ENCODE measurements at regions not wholly inside any gene's neighbourhood (a gene's known extent, or its start where the extent isn't known, plus 50 kb on each side); places are given as distances from the start of the nearest gene placed in this dataset.
"Not testable (repeated sequence)": the region's sequence is repeated elsewhere in the genome, so short reads cannot be mapped to it uniquely, and the experiment has no call there.

DNA sequence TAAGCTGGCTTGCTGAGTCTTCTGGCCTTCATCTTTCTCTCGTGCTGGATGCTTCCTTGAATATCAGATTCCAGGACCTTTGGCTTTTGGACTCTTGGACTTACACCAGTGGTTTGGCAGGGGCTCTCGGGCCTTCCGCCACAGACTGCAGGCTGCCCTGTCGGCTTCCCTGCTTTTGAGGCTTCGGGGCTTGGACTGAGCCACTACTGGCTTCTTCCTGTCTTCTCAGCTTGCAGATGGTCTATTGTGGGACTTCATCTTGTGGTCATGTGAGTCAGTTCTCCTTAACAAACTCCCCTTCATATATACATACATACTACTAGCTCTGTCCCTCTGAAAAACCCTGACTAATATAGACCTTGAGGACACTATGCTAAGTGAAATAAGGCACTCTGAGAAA lies 78.3 kb upstream of the SSBP2 start:
- DNase-seq (ENCODE audit: low read depth in 3 of 3): no peak

DNA sequence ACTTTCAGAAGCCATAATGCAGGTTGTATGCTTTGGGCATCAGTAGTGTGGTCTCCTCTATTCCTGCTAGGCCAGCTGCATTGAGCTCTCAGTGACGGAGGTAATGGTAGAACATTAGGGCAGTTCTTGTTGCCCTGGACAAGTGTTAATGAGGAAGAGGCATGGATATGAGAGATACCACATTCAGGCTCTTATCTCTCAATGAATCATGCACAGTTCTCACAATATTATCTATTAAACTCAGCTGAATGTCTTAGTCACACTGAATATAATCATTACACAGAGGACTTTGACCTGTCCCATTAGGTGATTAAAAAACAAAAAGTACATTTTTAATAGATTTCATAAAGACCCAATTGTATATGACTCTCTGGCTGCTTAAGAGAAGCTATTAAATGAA lies 76.6 kb upstream of the SSBP2 start:
- no peak for DNase-seq (ENCODE audit: low read depth in 3 of 3)

DNA sequence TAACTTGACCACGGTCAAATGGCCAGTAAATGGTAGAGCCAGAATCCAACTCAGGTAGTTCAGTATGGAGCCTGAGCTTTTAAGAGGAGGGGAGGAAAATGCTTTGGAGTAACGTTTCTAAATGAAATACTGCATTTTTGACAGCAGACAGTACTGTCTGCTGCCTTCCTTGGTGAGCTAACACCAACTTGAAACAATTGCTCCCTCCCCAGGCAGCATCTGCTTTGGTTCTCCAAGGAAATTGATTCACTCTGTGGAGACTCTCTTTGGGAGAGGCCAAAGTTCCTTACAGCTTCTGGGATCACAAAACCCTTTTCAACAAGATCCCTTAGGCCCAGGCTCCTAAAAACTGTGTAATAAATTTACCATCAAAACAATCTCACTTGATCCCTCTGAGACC lies 75.2 kb upstream of the SSBP2 start:
- DNase-seq (ENCODE audit: low read depth in 3 of 3): no peak

DNA sequence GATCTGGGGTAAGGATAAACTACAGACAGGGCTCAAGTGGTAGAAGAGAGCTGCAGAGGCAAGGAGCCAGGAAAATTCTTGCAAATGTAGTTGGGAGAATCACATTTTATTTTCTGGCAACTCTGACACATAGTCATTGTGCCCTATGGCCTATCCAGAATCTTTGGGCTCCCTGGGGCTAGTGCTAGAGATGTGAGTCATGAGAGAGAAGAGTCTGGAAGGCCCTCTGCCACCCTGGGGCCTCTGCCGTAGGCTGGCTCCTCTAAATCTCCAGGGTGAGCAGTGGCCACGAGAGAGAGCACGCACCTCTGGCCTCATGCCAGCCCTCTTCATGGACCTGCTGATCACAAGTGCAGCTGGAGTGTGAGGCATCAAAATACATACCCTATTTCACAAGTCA lies 74.3 kb upstream of the SSBP2 start:
- DNase-seq (ENCODE audit: low read depth in 3 of 3): no peak

DNA sequence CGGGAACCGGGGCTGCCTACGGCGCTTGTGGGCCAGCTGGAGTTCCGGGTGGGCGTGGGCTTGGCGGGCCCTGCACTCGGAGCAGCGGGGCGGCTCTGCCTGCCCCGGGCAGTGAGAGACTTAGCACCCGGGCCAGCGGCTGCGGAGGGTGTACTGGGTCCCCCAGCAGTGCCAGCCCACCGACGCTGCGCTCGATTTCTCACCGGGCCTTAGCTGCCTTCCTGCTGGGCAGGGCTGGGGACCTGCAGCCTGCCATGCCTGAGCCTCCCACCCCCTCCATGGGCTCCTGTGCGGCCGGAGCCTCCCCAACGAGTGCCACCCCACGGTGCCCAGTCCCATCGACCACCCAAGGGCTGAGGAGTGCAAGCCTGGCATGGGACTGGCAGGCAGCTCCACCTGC lies 72.8 kb upstream of the SSBP2 start:
- not testable (repeated sequence) for DNase-seq (ENCODE audit: low read depth in 3 of 3)

DNA sequence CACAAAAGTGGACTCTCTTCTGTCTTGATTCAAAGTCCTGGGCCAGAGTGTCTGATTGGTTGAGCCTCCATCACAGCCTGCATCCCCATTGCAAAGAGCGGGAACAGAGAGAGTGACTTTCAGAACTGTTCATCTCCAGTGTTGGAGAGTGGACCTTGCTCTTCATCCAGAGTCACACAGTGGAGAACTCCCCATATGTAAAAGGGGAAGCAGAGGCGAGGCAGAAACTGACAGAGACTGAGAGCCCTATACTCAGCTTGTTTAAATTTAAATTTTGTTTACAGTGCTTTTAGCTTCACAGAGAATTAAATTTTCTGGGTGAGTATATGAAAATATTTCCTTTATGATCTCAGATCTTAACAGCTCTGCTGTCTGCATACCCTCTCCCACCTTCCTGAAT lies 70.0 kb upstream of the SSBP2 start:
- no peak for DNase-seq (ENCODE audit: low read depth in 3 of 3)

DNA sequence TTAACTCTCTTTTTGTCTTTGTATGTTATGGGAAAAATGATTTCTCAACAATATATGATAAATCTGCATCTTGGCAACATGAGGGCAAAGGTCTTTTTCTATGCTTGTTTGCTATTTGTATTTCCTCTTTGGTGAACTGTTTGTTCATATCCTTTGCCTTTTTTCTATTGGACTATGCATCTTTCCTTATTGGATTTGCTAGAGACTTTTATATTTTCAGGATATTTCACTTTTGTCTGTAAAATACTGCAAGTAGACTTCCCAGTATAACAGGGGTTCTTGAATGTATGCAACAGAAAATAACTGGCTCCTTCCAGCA lies 69.4 kb upstream of the SSBP2 start:
- no peak for DNase-seq (ENCODE audit: low read depth in 3 of 3)

DNA sequence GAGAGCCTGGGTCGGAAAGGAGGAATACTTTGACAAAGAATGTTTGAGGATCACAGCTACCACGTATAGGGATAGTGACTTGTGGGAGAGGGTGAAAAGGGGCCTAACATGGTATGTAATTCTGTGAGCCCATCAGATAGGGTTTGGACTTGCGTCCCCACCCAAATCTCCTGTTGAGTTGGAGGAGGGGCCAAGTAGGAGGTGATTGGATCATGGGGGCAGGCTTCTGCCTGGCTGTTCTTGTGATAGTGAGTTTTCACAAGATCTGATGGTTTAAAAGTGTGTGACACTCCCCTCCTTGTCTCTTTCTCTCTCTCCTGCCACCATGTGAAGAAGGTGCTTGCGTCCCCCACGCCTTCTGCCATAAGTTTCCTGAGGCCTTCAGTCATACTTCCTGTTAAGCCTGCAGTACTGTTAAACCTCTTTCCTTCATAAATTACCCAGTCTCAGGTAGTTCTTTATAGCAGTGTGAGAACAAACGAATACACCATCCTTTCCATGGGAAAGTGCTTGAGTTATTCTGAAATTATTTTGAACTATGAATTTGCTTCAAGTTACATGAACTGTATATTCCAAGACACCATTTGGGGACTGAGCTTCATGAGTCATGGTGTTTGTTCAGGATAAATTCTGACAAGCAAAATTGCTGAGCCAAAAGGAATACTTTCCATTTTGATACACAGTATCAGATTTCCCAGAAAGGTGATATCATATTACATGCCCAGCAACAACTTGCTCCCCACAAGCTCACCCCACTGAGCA lies 68.8 kb upstream of the SSBP2 start:
- DNase-seq (ENCODE audit: low read depth in 3 of 3): no peak

DNA sequence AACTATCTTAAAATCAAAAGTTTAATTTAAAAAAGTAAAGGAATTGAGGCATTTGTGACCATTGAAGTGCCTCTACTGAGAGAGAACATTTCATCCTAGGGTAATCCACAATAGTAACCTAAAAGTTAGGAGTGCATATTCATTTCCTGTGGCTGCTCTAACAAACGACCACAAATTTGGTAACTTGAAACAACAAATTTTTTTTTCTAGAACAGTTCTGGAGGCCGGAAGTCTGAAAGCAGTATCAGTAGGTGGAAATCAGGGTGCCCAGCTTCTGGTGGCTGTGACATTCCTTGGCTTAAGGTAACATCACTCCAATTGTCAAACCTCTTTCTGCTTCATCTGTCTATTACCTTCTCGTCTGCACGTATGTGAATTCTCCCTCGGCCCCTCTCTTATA lies 67.1 kb upstream of the SSBP2 start:
- DNase-seq (ENCODE audit: low read depth in 3 of 3): no peak

DNA sequence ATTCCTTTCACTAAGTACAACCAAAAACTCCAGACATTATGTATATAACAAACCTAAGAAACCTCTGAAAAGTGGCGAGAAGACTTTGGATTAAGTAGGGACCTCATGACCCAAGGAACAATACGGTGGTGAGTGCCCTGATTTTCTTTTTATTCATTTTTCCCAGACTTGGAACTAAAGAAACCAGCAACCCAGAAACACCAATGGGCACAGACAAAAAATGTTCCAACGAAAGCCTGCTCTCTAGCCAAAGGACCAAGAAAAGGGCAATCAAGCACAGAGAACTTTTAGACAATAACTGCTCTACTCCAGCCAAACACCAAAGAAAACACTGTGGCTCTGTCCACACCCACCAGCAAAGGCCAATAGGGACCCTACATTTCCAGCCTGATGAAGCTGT lies 66.2 kb upstream of the SSBP2 start:
- no peak for DNase-seq (ENCODE audit: low read depth in 3 of 3)

DNA sequence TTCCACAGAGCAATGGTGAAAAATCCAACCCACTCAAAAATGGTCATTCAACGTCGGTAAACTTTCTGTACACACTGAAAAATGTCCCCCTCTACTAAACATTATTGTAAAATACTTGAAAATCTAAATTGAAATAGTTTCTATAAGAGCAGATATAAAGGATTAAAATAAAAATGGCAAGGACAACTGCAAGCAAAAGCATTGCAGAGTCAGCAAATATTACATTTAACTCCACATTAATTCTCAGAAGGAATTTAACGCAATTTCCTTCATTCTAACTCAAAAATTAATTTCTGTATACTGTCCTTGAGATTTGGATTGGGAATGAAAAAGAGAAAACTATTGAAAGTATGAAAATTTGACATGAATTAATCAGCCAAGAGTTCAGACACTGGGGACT lies 64.4 kb upstream of the SSBP2 start:
- DNase-seq (ENCODE audit: low read depth in 3 of 3): no peak

DNA sequence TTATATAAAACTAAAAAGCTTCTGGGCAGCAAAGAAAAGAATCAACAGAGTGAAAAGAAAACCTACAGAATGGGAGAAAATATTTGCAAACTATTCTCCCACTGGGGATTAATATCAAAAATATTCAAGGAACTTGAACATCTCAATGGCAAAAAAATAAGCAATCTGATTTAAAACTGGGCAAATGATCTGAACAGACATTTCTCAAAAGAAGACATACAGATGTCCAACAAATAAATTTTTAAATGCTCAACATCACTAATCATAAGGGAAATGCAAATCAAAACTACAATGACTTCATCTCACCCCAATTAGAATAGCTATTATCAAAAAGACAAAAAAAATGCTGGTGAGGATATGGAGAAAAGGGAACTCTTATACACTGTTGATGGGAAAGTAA lies 57.2 kb upstream of the SSBP2 start:
- no peak for DNase-seq (ENCODE audit: low read depth in 3 of 3)

DNA sequence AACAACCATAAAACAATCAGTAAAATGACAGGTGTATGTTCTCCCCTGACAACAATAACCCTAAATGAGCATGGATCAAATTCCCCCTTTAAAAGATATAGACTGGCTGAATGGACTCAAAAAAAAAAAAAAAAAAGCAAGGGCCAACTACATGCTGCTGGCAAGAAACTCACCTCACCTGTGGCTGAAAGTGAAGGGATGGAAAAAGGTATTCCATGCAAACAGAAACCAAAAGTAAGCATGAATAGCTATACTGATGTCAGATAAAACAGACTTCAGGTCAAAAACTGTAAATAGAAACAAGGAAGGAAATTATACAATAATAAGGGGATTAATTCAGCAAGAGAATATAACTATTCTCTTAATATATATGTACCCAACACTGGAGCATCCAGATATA lies 54.2 kb upstream of the SSBP2 start:
- no peak for DNase-seq (ENCODE audit: low read depth in 3 of 3)

DNA sequence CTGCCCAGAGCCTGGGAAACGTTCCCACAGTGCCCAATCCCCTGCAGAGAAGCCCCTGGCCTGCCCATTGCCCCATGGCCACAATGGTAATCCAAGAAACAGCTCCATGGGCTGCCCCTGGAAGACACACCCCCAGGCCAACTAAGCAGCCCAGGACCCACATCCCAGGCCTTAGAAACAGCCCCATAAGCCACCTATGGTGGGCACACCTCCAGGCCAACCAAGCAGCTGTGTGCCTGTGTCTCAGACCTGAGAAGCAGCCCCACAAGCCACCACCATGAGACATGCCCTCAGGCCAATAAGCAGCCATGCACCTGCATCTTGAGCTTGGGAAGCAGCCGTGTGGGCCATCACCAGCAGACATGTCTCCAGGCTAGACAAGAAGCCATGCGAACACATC lies 52.9 kb upstream of the SSBP2 start:
- DNase-seq (ENCODE audit: low read depth in 3 of 3): no peak

DNA sequence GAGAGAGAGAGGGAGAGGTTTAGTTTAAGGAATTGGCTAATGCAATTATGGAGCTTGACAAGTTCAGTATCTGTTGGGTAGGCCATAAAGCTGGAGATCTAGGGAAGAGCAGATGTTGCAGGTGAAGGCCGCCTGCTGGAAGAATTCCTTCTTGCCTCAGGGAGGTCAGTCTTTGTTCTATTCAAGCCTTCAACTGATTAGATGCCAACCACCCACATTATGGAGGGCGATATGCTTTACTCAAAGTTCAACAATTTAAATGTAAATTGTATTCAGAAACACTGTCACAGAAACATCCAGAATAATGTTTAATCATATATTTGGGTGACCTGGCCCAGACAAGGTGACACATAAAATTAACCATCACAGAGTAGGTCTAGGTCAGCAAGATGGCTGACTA lies 51.7 kb upstream of the SSBP2 start:
- no peak for DNase-seq (ENCODE audit: low read depth in 3 of 3)

DNA sequence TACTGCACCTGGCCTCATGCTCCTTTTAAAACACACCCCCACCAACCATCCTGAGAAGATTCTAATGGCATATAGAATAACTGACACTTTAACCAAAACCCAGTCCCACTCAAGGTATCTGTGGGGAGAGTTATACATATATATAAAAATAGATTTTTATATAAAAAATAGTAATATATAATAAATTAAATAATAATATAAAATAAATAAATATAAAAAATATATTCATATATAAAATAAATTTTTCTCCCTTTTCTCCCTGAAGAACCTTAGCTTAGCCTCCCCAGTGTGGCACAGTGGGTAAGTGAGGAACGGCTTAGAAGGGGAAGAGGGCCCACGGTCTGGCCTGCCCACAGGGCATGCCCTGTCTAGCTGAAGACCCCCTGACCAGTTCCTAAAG lies 51.1 kb upstream of the SSBP2 start:
- no peak for DNase-seq (ENCODE audit: low read depth in 3 of 3)

DNA sequence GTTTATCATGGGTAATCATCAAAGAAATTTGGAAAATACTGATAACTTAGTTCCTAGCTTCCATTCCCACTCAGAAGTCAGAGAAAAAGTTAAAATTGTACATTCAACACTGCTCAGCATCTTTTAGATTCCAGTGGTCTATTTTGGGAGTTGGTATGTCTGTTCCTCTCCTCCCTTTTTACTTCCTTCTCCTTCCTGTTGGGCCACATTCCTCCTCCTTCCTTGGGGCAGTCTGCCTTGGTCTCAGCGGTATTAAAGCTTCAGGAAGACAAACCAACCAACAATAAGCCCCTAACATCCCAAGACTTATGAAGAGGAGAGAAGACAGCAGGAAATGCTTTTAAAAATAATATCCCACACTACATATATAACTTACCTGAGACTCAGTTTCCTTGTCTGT lies 49.9 kb upstream of the SSBP2 start:
- no peak for DNase-seq (ENCODE audit: low read depth in 3 of 3)

All from stimulated activated CD4-positive, alpha-beta T cell treated with anti-CD3 and anti-CD28 coated beads, TNF-alpha, amount 100 ng/mL, for 4 hours (primary cell).